CD4-positive, alpha-beta T cell treated with Interleukin-17A for 4 hours (primary cell): ENCODE measurements at regions not wholly inside any gene's neighbourhood (a gene's known extent, or its start where the extent isn't known, plus 50 kb on each side); places are given as distances from the start of the nearest gene placed in this dataset.

Experiments
- DNase-seq: peaks from one replicate; pipeline ENCODE4 v3.0.0-alpha.2; 2020; ENCODE audit warnings: mixed read lengths

- DNase-seq: no peak
Measured at GRCh38 chr5:58090704-58091103, 369.2 kb downstream of the PLK2 start.

GRCh38 chr5:58088941-58089340, 370.9 kb downstream of the PLK2 start:
- DNase-seq: no peak

- no peak for DNase-seq
Measured at GRCh38 chr5:58087905-58088304, 372.0 kb downstream of the PLK2 start.

GRCh38 chr5:58087123-58087522, 372.8 kb downstream of the PLK2 start:
- no peak for DNase-seq

GRCh38 chr5:58085800-58086199, 374.1 kb downstream of the PLK2 start:
- no peak for DNase-seq

- no peak for DNase-seq
Measured at GRCh38 chr5:58081435-58081834, 378.5 kb downstream of the PLK2 start.

- DNase-seq: no peak
Measured at GRCh38 chr5:58080573-58080972, 379.3 kb downstream of the PLK2 start.

GRCh38 chr5:58077966-58078365, 381.9 kb downstream of the PLK2 start:
- DNase-seq: no peak

GRCh38 chr5:58077416-58077815, 382.5 kb downstream of the PLK2 start:
- no peak for DNase-seq

- no peak for DNase-seq
Measured at GRCh38 chr5:58076483-58077257, 383.2 kb downstream of the PLK2 start.

- DNase-seq: no peak
Measured at GRCh38 chr5:58075907-58076306, 384.0 kb downstream of the PLK2 start.

GRCh38 chr5:58074717-58075116, 385.2 kb downstream of the PLK2 start:
- no peak for DNase-seq

- no peak for DNase-seq
Measured at GRCh38 chr5:58074222-58074621, 385.7 kb downstream of the PLK2 start.

- no peak for DNase-seq
Measured at GRCh38 chr5:58073243-58073642, 386.6 kb downstream of the PLK2 start.

- no peak for DNase-seq
Measured at GRCh38 chr5:58072300-58072965, 387.5 kb downstream of the PLK2 start.

- DNase-seq: no peak
Measured at GRCh38 chr5:58071566-58071965, 388.3 kb downstream of the PLK2 start.

GRCh38 chr5:58069846-58070245, 390.0 kb downstream of the PLK2 start:
- no peak for DNase-seq

GRCh38 chr5:58069016-58069705, 390.7 kb downstream of the PLK2 start:
- DNase-seq: no peak

GRCh38 chr5:58066557-58066956, 393.3 kb downstream of the PLK2 start:
- no peak for DNase-seq

- DNase-seq: no peak
Measured at GRCh38 chr5:58066076-58066475, 393.8 kb downstream of the PLK2 start.

- DNase-seq: no peak
Measured at GRCh38 chr5:58064801-58065200, 395.1 kb downstream of the PLK2 start.

- DNase-seq: no peak
Measured at GRCh38 chr5:58060996-58061395, 398.9 kb downstream of the PLK2 start.

- DNase-seq: no peak
Measured at GRCh38 chr5:58057324-58057723, 402.6 kb downstream of the PLK2 start.

GRCh38 chr5:58056546-58056945, 403.3 kb downstream of the PLK2 start:
- no peak for DNase-seq
